HCT116 (cell line): ENCODE measurements at regions not wholly inside any gene's neighbourhood (a gene's known extent, or its start where the extent isn't known, plus 50 kb on each side); places are given as distances from the start of the nearest gene placed in this dataset.

Source experiments
- ATAC-seq: fragments of 200-7000 bp; cut with Tn5 transposase; 2 replicates; pipeline ENCODE4 v1.9.1; 2020; ENCODE audit warnings: mild to moderate bottlenecking, moderate library complexity
- BruUV-seq: library from RNA; stranded (reverse); fragments of 400-500 nt; replicated peaks from 2 replicates; lab custom pipeline; 2021; lab: Mats Ljungman, UMichigan
- CTCF ChIA-PET: fragments of 300-600 bp; sonication (Branson Sonifier 250); formaldehyde crosslinking; loops from one replicate; lab custom pipeline; 2021; ENCODE audit warnings: antibody characterized with exemption; lab: Charles Lee
- POLR2A ChIA-PET: fragments of 300-600, 350-600 bp; sonication (Branson Sonifier 250); formaldehyde crosslinking; loops from one replicate; lab custom pipeline; 2021; ENCODE audit warnings: antibody characterized with exemption; lab: Charles Lee
- RAD21 ChIA-PET, 2 experiments: fragments of 300-600 bp; sonication (Branson Sonifier 250); formaldehyde crosslinking; loops; one replicate each; lab custom pipeline; 2023; ENCODE audit warnings: low total read pairs in 2 of 2; ENCODE audit not compliant: uncharacterized antibody in 2 of 2, unreplicated experiment in 2 of 2, low non-redundant PET in 1 of 2; lab: Charles Lee
- DNase-seq: peaks from one replicate; pipeline ENCODE4 v3.0.0-alpha.2; 2010; ENCODE audit warnings: low read depth, low spot score
- H2AFZ ChIP-seq: fragments of 200-600 bp; shearing (Covaris generic), sonication (generic); 2 replicates; pipeline ENCODE4 v1.6.1; 2017; ENCODE audit warnings: low read depth, mixed run types, mixed read lengths, antibody characterized with exemption, low read length; ENCODE audit not compliant: poor library complexity, severe bottlenecking
- H3K27ac ChIP-seq: 2 replicates; pipeline ENCODE4 v1.5.1; 2012; ENCODE audit warnings: low read depth, low read length
- H3K27me3 ChIP-seq: fragments of 200-600 bp; sonication (generic); 2 replicates; pipeline ENCODE4 v1.6.1; 2016; ENCODE audit warnings: mixed run types, low read length, mixed read lengths; ENCODE audit not compliant: insufficient read depth
- H3K36me3 ChIP-seq, 2 experiments: fragments of 200-500 bp in 1 of 2; fragments of 200-600 bp in 1 of 2; sonication (Bioruptor generic) in 1 of 2; sonication (generic) in 1 of 2; 2 replicates each; pipeline versions ENCODE4 v1.5.1 to v1.6.1; 2014 to 2016; ENCODE audit warnings: low read length in 2 of 2, inconsistent platforms in 1 of 2, mixed read lengths in 1 of 2, mixed run types in 1 of 2; ENCODE audit not compliant: insufficient read depth in 2 of 2, control insufficient read depth in 1 of 2
- H3K4me1 ChIP-seq, 2 experiments: fragments of 200-600 bp in 1 of 2; sonication (generic) in 1 of 2; 2 replicates each; pipeline versions ENCODE4 v1.5.1 to v1.6.1; 2012 to 2017; ENCODE audit warnings: low read length in 2 of 2, inconsistent platforms in 1 of 2, mild to moderate bottlenecking in 1 of 2, mixed read lengths in 1 of 2, mixed run types in 1 of 2, moderate library complexity in 1 of 2; ENCODE audit not compliant: insufficient read depth in 2 of 2, control insufficient read depth in 1 of 2
- H3K4me2 ChIP-seq: fragments of 200-600 bp; sonication (generic); 2 replicates; pipeline ENCODE4 v1.6.1; 2017; ENCODE audit warnings: mixed run types, low read length, mixed read lengths
- H3K4me3 ChIP-seq, 2 experiments: fragments of 200-600 bp in 1 of 2; sonication (generic) in 1 of 2; replicated peaks in 1 of 2; 2 replicates each; pipeline ENCODE4 v1.5.1; 2011 to 2016; ENCODE audit warnings: low read length in 2 of 2, control low read depth in 1 of 2, low read depth in 1 of 2, mild to moderate bottlenecking in 1 of 2, mixed read lengths in 1 of 2, mixed run types in 1 of 2
- H3K79me2 ChIP-seq: fragments of 200-600 bp; sonication (generic); 2 replicates; pipeline ENCODE4 v1.6.1; 2017; ENCODE audit warnings: mild to moderate bottlenecking, mixed run types, low read length, moderate library complexity, mixed read lengths; ENCODE audit not compliant: insufficient read depth
- H3K9ac ChIP-seq: fragments of 200-600 bp; sonication (generic); 2 replicates; pipeline ENCODE4 v1.6.1; 2016; ENCODE audit warnings: low read length, mixed read lengths
- H3K9me2 ChIP-seq: fragments of 200-600 bp; sonication (generic), shearing (Covaris generic); 2 replicates; pipeline ENCODE4 v1.6.1; 2017; ENCODE audit warnings: mixed run types, mild to moderate bottlenecking, moderate library complexity; ENCODE audit not compliant: insufficient read depth
- H3K9me3 ChIP-seq, 2 experiments: fragments of 200-500 bp in 1 of 2; fragments of 200-600 bp in 1 of 2; sonication (Bioruptor generic) in 1 of 2; sonication (generic) in 1 of 2; 2 replicates each; pipeline ENCODE4 v1.6.1; 2014 to 2017; ENCODE audit warnings: low read length in 2 of 2, mixed read lengths in 2 of 2, inconsistent platforms in 1 of 2, low read depth in 1 of 2, mild to moderate bottlenecking in 1 of 2, mixed run types in 1 of 2, moderate library complexity in 1 of 2; ENCODE audit not compliant: control insufficient read depth in 1 of 2, insufficient read depth in 1 of 2
- H4K20me1 ChIP-seq: fragments of 200-600 bp; sonication (generic), shearing (Covaris generic); 2 replicates; pipeline ENCODE4 v1.6.1; 2017; ENCODE audit warnings: mixed run types, mild to moderate bottlenecking, moderate library complexity; ENCODE audit not compliant: insufficient read depth
- ATF3 ChIP-seq: IDR thresholded peaks from 2 replicates; pipeline ENCODE4 v1.6.1; 2012
- CBX3 ChIP-seq: IDR thresholded peaks from 2 replicates; pipeline ENCODE4 v1.6.1; 2012; ENCODE audit warnings: low read depth
- CEBPB ChIP-seq: IDR thresholded peaks from 2 replicates; pipeline ENCODE4 v1.6.1; 2012; ENCODE audit warnings: low read depth
- EGR1 ChIP-seq: IDR thresholded peaks from 2 replicates; pipeline ENCODE4 v1.6.1; 2012; ENCODE audit warnings: low read depth
- FOSL1 ChIP-seq: IDR thresholded peaks from 2 replicates; pipeline ENCODE4 v1.6.1; 2012; ENCODE audit warnings: low read depth
- JUND ChIP-seq: IDR thresholded peaks from 2 replicates; pipeline ENCODE4 v1.6.1; 2012
- POLR2A ChIP-seq: IDR thresholded peaks from 2 replicates; pipeline ENCODE4 v1.7.0; 2011; ENCODE audit warnings: borderline replicate concordance; ENCODE audit not compliant: insufficient read depth, insufficient read length; ENCODE audit errors: extremely low read depth
- POLR2AphosphoS5 ChIP-seq: IDR thresholded peaks from 2 replicates; pipeline ENCODE4 v1.6.1; 2011; ENCODE audit warnings: mild to moderate bottlenecking, low read depth, low read length, moderate library complexity
- RAD21 ChIP-seq: IDR thresholded peaks from 2 replicates; pipeline ENCODE4 v1.6.1; 2012; ENCODE audit warnings: low read depth, mild to moderate bottlenecking
- SP1 ChIP-seq: IDR thresholded peaks from 2 replicates; pipeline ENCODE4 v1.6.1; 2012; ENCODE audit warnings: low read depth
- SRF ChIP-seq: IDR thresholded peaks from 2 replicates; pipeline ENCODE4 v1.6.1; 2012; ENCODE audit warnings: low read depth
- intact Hi-C: fragments of 100-400 bp; cut with micrococcal nuclease; formaldehyde crosslinking; loops from 2 replicates; pipeline ENCODE4 v1.10.0; 2022
- TF ChIP-seq, protein P1 (sequence below): IDR thresholded peaks from 2 replicates; pipeline ENCODE4 v1.6.1; 2011; ENCODE audit warnings: mild to moderate bottlenecking, low read length, moderate library complexity; ENCODE audit not compliant: insufficient replicate concordance; ENCODE audit errors: extremely low read depth

DNA sequence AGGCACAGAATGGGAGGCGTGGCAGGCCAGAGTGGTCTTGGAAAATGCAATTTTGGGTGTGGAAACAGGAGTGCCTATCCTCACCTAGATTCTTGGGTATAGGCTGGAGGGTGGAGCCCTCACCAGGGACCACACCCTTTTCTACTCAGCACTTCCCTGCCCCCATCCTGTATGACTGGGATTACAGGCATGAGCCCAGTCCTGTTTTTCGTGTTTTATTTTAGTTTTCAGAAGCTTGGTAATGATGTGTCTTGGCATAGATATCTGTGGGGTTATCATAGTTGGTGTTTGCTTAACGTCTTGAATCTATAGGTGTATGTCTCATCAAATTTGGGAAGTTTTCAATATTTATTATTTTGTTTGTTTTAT lies 248.7 kb upstream of the CBLB start:
- H2AFZ ChIP-seq: no peak overlapping the region
- no peaks in the 10 kb centered on the region; the same call in 1 of the 2 replicates for H3K9me2 ChIP-seq
- CTCF ChIA-PET: no interaction called here
- H3K9me3 ChIP-seq: no peaks in the 10 kb centered on the region
- ATAC-seq (no peak; the same call in 1 of the 2 replicates), DNase-seq (peak; percentile 12)
- no peak overlapping the region for H3K4me3 ChIP-seq
- no peaks in the 10 kb centered on the region for H3K27me3 ChIP-seq
- no peaks in the 10 kb centered on the region for H3K36me3 ChIP-seq
- H3K79me2 ChIP-seq: no peaks in the 10 kb centered on the region
- no peak overlapping the region for H3K27ac ChIP-seq
- peaks cover 0 to 34% of the 10 kb centered on the region in 2 experiments; a peak in 3 of 4 replicates for H3K4me1 ChIP-seq
- 0 out of 2 replicates have a peak, but pooled peaks have one; percentile 30 for TF ChIP-seq FOSL1
- TF ChIP-seq SP1: peak; percentile 60
- TF ChIP-seq, protein P1, sequence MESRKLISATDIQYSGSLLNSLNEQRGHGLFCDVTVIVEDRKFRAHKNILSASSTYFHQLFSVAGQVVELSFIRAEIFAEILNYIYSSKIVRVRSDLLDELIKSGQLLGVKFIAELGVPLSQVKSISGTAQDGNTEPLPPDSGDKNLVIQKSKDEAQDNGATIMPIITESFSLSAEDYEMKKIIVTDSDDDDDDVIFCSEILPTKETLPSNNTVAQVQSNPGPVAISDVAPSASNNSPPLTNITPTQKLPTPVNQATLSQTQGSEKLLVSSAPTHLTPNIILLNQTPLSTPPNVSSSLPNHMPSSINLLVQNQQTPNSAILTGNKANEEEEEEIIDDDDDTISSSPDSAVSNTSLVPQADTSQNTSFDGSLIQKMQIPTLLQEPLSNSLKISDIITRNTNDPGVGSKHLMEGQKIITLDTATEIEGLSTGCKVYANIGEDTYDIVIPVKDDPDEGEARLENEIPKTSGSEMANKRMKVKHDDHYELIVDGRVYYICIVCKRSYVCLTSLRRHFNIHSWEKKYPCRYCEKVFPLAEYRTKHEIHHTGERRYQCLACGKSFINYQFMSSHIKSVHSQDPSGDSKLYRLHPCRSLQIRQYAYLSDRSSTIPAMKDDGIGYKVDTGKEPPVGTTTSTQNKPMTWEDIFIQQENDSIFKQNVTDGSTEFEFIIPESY: no peak
- TF ChIP-seq CBX3: 0 out of 2 replicates have a peak, but pooled peaks have one; percentile 29
- no peak for TF ChIP-seq RAD21
- no peak for TF ChIP-seq CEBPB
- TF ChIP-seq JUND: peak; percentile 35; the same call in 1 of the 2 replicates
- H3K4me2 ChIP-seq: peak overlapping the region; percentile 46
- no TSS peak for BruUV-seq
- POLR2A ChIA-PET: no interaction called here
- no peak overlapping the region for H3K9ac ChIP-seq
- RAD21 ChIA-PET: no interaction called here
- intact Hi-C loops: no loop called here
- no peaks in the 10 kb centered on the region for H4K20me1 ChIP-seq

DNA sequence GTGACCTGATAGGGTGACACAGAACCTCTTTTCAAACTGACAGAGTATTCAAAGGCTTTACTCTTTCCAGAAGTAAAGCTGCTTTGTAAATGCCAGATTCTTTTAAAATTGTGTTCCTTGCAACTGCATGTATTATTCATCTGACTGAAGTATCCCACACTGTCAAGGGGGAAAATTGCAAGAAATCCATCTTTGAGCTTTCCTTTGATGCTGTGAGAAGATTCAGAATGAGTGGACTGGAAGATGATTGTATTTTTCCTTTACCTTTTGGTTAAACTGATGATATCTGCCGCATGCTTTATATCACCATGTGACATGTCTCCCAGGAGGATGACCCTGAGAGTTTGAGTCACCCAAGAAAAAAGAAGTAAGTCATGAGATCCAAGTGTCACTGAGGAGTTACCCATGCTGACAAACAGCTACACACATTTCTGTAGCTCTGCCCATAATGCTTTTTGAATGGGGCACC lies 250.8 kb upstream of the CBLB start:
- DNase-seq: no peak
- ChIA-PET CTCF (no interaction called here), RAD21 (no interaction called here), POLR2A (no interaction called here)
- Histone ChIP-seq H2AFZ (no peak overlapping the region), H3K4me1 (peaks cover 0 to 31% of the 10 kb centered on the region in 2 experiments; a peak in 3 of 4 replicates), H3K4me2 (no peak overlapping the region), H4K20me1 (no peaks in the 10 kb centered on the region), H3K9me3 (no peaks in the 10 kb centered on the region), H3K27me3 (no peaks in the 10 kb centered on the region), H3K4me3 (no peak overlapping the region), H3K27ac (no peak overlapping the region), H3K9me2 (no peaks in the 10 kb centered on the region; the same call in 1 of the 2 replicates), H3K79me2 (no peaks in the 10 kb centered on the region), H3K9ac (no peak overlapping the region), H3K36me3 (no peaks in the 10 kb centered on the region)
- no peak for ATAC-seq
- TF ChIP-seq EGR1: no peak
- no peak for TF ChIP-seq POLR2AphosphoS5
- no peak for TF ChIP-seq RAD21
- no peak for TF ChIP-seq SRF
- TF ChIP-seq ATF3: no peak
- no peak for TF ChIP-seq POLR2A
- intact Hi-C loops: loop anchor here (5.0 kb wide), 1 partner anchor 432 kb away; no protein-coding TSS in a partner anchor
- BruUV-seq: no TSS peak
